ENCODE measurements at regions not wholly inside any gene's neighbourhood (a gene's known extent, or its start where the extent isn't known, plus 50 kb on each side); places are given as distances from the start of the nearest gene placed in this dataset.

DNA sequence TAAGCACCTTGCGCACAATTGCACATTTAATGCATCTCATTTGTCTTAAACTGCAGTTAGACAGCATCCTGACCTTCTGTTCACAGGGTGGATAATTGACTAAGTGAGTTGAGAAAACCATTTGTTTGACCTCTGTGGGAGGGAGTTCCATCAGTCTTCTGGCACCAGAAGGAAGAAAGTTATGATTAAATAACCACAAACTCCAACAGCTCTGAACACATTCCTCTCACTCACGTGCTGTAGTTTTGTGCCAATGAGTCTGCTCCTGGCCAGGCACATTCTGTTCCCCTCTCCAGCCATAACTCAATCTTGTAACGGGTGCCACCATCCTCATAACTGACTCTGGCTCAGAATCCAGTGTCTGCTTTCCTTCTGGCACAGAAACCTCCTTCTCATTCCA, 817.2 kb downstream of the SLITRK1 start:
- TF ChIP-seq CTCF (IDR thresholded peaks at IDR 0.05; ENCODE audit: low read depth, low read length, missing input control): no peak
- TF ChIP-seq GABPA (IDR thresholded peaks at IDR 0.05 in 1 of 2, conservative IDR thresholded peaks at IDR 0.05 in 1 of 2): no peak
- TF ChIP-seq SP1 (IDR thresholded peaks at IDR 0.05): peak; percentile 50
- TF ChIP-seq, protein P1, sequence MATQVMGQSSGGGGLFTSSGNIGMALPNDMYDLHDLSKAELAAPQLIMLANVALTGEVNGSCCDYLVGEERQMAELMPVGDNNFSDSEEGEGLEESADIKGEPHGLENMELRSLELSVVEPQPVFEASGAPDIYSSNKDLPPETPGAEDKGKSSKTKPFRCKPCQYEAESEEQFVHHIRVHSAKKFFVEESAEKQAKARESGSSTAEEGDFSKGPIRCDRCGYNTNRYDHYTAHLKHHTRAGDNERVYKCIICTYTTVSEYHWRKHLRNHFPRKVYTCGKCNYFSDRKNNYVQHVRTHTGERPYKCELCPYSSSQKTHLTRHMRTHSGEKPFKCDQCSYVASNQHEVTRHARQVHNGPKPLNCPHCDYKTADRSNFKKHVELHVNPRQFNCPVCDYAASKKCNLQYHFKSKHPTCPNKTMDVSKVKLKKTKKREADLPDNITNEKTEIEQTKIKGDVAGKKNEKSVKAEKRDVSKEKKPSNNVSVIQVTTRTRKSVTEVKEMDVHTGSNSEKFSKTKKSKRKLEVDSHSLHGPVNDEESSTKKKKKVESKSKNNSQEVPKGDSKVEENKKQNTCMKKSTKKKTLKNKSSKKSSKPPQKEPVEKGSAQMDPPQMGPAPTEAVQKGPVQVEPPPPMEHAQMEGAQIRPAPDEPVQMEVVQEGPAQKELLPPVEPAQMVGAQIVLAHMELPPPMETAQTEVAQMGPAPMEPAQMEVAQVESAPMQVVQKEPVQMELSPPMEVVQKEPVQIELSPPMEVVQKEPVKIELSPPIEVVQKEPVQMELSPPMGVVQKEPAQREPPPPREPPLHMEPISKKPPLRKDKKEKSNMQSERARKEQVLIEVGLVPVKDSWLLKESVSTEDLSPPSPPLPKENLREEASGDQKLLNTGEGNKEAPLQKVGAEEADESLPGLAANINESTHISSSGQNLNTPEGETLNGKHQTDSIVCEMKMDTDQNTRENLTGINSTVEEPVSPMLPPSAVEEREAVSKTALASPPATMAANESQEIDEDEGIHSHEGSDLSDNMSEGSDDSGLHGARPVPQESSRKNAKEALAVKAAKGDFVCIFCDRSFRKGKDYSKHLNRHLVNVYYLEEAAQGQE (IDR thresholded peaks at IDR 0.05): no peak
